ENCODE measurements at regions not wholly inside any gene's neighbourhood (a gene's known extent, or its start where the extent isn't known, plus 50 kb on each side); places are given as distances from the start of the nearest gene placed in this dataset.

DNA sequence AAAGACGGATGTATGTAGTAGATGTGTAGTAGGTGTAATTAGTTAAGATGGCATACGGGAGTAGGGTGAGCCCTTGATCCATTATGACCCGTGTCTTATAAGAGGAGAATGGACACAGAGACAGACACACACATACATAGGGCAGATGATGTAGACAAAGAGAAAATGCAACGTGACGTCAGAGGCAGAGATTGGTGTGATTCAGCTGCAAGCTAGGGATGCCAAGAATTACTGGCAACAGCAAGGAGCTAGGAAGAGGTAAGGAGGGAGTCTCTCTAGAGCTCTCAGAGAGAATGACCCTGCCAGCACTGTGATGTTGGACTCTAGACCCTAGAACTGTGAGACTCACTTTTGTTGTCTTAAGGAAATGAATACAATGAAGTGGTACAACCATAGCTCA is 247.0 kb upstream of the HABP2 start:
- Histone ChIP-seq H3K27ac (ENCODE audit: low read length) (no peak overlapping the region), H3K4me3 (ENCODE audit: low read depth in 1 of 2, low read length in 2 of 2) (no peak overlapping the region), H3K27me3 (ENCODE audit: insufficient read depth, low read length, poor library complexity) (no peaks in the 10 kb centered on the region), H3K79me2 (ENCODE audit: insufficient read depth, low read length) (no peaks in the 10 kb centered on the region), H3K4me2 (ENCODE audit: insufficient read depth, low read length) (no peak overlapping the region), H3K9ac (ENCODE audit: low read depth, low read length) (no peak overlapping the region), H2AFZ (ENCODE audit: low read depth, low read length) (no peak overlapping the region), H3K4me1 (ENCODE audit: insufficient read depth, low read length) (no peaks in the 10 kb centered on the region), H3K36me3 (ENCODE audit: insufficient read depth, low read length) (no peaks in the 10 kb centered on the region), H4K20me1 (ENCODE audit: insufficient read depth, low read length) (no peaks in the 10 kb centered on the region), H3K9me3 (ENCODE audit: insufficient read depth, low read length, severe bottlenecking) (no peaks in the 10 kb centered on the region)
- ATAC-seq (ENCODE audit: insufficient read depth, low read depth) = no peak
- no peak for DNase-seq
- TF ChIP-seq, protein P1, sequence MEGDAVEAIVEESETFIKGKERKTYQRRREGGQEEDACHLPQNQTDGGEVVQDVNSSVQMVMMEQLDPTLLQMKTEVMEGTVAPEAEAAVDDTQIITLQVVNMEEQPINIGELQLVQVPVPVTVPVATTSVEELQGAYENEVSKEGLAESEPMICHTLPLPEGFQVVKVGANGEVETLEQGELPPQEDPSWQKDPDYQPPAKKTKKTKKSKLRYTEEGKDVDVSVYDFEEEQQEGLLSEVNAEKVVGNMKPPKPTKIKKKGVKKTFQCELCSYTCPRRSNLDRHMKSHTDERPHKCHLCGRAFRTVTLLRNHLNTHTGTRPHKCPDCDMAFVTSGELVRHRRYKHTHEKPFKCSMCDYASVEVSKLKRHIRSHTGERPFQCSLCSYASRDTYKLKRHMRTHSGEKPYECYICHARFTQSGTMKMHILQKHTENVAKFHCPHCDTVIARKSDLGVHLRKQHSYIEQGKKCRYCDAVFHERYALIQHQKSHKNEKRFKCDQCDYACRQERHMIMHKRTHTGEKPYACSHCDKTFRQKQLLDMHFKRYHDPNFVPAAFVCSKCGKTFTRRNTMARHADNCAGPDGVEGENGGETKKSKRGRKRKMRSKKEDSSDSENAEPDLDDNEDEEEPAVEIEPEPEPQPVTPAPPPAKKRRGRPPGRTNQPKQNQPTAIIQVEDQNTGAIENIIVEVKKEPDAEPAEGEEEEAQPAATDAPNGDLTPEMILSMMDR (IDR thresholded peaks at IDR 0.05; ENCODE audit: borderline replicate concordance, extremely low read depth, low read length, poor library complexity, severe bottlenecking) = no peak
- no peak for TF ChIP-seq EZH2 (IDR thresholded peaks at IDR 0.05; ENCODE audit: borderline replicate concordance, low read depth, low read length, severe bottlenecking)

DNA sequence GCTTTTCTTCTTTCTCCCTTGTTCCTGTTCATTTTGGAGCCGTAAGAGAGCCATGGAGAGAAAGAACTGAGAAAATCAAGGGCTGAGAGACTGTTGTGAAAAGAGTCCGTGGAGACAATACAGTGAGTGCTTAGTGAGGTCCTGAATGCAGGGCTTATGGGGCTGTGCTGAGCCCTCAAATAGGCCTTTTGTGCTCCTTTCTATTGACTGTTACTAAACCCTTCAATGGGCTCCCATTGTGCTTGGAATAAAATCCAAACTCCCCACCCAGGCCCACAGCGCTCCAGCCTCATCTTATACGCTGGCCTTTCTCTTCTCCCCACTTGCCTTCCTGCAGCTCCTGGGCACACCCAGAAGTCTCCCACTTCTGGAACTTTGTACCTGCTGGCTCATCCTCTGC is 243.1 kb upstream of the HABP2 start:
- Histone ChIP-seq H3K27ac (ENCODE audit: low read length) (no peak overlapping the region), H2AFZ (ENCODE audit: low read depth, low read length) (no peak overlapping the region), H3K9ac (ENCODE audit: low read depth, low read length) (no peak overlapping the region), H4K20me1 (ENCODE audit: insufficient read depth, low read length) (no peaks in the 10 kb centered on the region), H3K4me3 (ENCODE audit: low read depth in 1 of 2, low read length in 2 of 2) (no peak overlapping the region), H3K79me2 (ENCODE audit: insufficient read depth, low read length) (no peaks in the 10 kb centered on the region), H3K4me2 (ENCODE audit: insufficient read depth, low read length) (no peak overlapping the region), H3K27me3 (ENCODE audit: insufficient read depth, low read length, poor library complexity) (no peaks in the 10 kb centered on the region), H3K36me3 (ENCODE audit: insufficient read depth, low read length) (no peaks in the 10 kb centered on the region), H3K9me3 (ENCODE audit: insufficient read depth, low read length, severe bottlenecking) (no peaks in the 10 kb centered on the region), H3K4me1 (ENCODE audit: insufficient read depth, low read length) (no peaks in the 10 kb centered on the region)
- TF ChIP-seq EZH2 (IDR thresholded peaks at IDR 0.05; ENCODE audit: borderline replicate concordance, low read depth, low read length, severe bottlenecking) = no peak
- TF ChIP-seq, protein P1 (IDR thresholded peaks at IDR 0.05; ENCODE audit: borderline replicate concordance, extremely low read depth, low read length, poor library complexity, severe bottlenecking) = no peak
- DNase-seq (no peak), ATAC-seq (ENCODE audit: insufficient read depth, low read depth) (no peak)

DNA sequence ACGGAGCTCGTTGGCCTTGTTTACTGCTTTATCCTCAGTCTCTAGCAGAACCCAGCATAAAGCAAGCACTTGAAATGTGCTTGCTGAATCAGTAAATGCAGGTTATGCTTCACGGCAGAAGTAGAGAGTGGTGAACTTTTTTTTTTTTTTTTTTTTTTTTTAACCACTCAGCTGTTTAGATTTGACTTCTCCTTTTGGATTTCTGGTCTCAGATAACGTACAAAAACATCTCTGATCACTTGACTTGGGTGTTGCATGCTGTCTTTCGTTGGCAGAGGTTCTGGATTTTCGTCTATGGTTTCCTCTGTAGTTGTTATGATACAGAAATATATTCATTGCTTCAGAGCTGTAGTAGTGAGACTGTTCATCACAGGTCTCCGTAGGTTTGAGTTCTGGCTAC is 242.5 kb upstream of the HABP2 start:
- Histone ChIP-seq H3K4me1 (ENCODE audit: insufficient read depth, low read length) (no peaks in the 10 kb centered on the region), H3K27me3 (ENCODE audit: insufficient read depth, low read length, poor library complexity) (no peaks in the 10 kb centered on the region), H3K4me2 (ENCODE audit: insufficient read depth, low read length) (no peak overlapping the region), H3K27ac (ENCODE audit: low read length) (no peak overlapping the region), H3K4me3 (ENCODE audit: low read depth in 1 of 2, low read length in 2 of 2) (no peak overlapping the region), H3K36me3 (ENCODE audit: insufficient read depth, low read length) (no peaks in the 10 kb centered on the region), H3K9me3 (ENCODE audit: insufficient read depth, low read length, severe bottlenecking) (no peaks in the 10 kb centered on the region), H2AFZ (ENCODE audit: low read depth, low read length) (no peak overlapping the region), H3K9ac (ENCODE audit: low read depth, low read length) (no peak overlapping the region), H3K79me2 (ENCODE audit: insufficient read depth, low read length) (no peaks in the 10 kb centered on the region), H4K20me1 (ENCODE audit: insufficient read depth, low read length) (no peaks in the 10 kb centered on the region)
- TF ChIP-seq EZH2 (IDR thresholded peaks at IDR 0.05; ENCODE audit: borderline replicate concordance, low read depth, low read length, severe bottlenecking) = no peak
- TF ChIP-seq, protein P1 (IDR thresholded peaks at IDR 0.05; ENCODE audit: borderline replicate concordance, extremely low read depth, low read length, poor library complexity, severe bottlenecking) = no peak
- no peak for DNase-seq
- ATAC-seq (ENCODE audit: insufficient read depth, low read depth) = no peak

DNA sequence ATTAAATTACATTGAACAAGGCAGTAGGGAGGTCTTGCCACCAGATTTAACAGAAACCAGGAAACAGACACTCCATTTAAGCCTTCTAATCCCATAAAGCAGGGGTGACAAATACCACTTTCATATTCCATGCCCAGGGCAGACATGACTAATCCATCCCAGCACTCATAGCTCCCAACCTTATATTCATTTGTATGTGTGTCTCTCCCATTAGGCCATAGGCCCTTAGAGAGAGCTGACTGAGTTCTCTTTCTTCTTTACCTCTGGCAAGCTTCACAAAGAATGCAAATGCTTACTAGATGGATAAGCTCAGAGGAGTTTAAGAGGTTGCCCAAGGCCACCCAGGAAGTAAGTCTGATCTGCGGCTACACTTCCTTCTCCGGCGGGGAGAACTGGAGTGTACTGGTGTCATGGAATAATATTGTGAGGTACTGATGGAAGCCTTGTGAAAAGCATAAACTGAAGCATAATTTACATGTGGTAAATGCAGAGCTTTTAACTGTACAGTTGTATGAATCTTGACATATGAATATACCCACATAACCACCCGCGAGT is 239.7 kb upstream of the HABP2 start:
- DNase-seq (no peak), ATAC-seq (ENCODE audit: insufficient read depth, low read depth) (no peak)

More for the DNA sequence above, 239.7 kb upstream of the HABP2 start:
- H3K27ac ChIP-seq (ENCODE audit: low read length) = no peak overlapping the region
- H3K9me3 ChIP-seq (ENCODE audit: insufficient read depth, low read length, severe bottlenecking) = no peaks in the 10 kb centered on the region
- H3K4me1 ChIP-seq (ENCODE audit: insufficient read depth, low read length) = no peaks in the 10 kb centered on the region
- H3K27me3 ChIP-seq (ENCODE audit: insufficient read depth, low read length, poor library complexity) = no peaks in the 10 kb centered on the region
- no peaks in the 10 kb centered on the region for H3K36me3 ChIP-seq (ENCODE audit: insufficient read depth, low read length)
- H4K20me1 ChIP-seq (ENCODE audit: insufficient read depth, low read length) = no peaks in the 10 kb centered on the region
- TF ChIP-seq EZH2 (IDR thresholded peaks at IDR 0.05; ENCODE audit: borderline replicate concordance, low read depth, low read length, severe bottlenecking) = no peak
- TF ChIP-seq, protein P1 (IDR thresholded peaks at IDR 0.05; ENCODE audit: borderline replicate concordance, extremely low read depth, low read length, poor library complexity, severe bottlenecking) = no peak
- H2AFZ ChIP-seq (ENCODE audit: low read depth, low read length) = no peak overlapping the region
- no peak overlapping the region for H3K4me3 ChIP-seq (ENCODE audit: low read depth in 1 of 2, low read length in 2 of 2)
- no peak overlapping the region for H3K4me2 ChIP-seq (ENCODE audit: insufficient read depth, low read length)
- H3K9ac ChIP-seq (ENCODE audit: low read depth, low read length) = no peak overlapping the region
- H3K79me2 ChIP-seq (ENCODE audit: insufficient read depth, low read length) = no peaks in the 10 kb centered on the region
